Endothelial cell of umbilical vein (primary cell): ENCODE measurements at regions not wholly inside any gene's neighbourhood (a gene's known extent, or its start where the extent isn't known, plus 50 kb on each side); places are given as distances from the start of the nearest gene placed in this dataset.

Experiments used
- BruUV-seq: library from RNA; stranded (reverse); fragments of 400-500 nt; replicated peaks from 2 replicates; lab custom pipeline; 2021; lab: Mats Ljungman, UMichigan
- CTCF ChIA-PET: fragments of 300-600, 350-600 bp; sonication (Branson Sonifier 250); formaldehyde crosslinking; loops from one replicate; lab custom pipeline; 2021; ENCODE audit warnings: antibody characterized with exemption, inconsistent platforms; lab: Charles Lee
- POLR2A ChIA-PET: fragments of 300-600, 350-600 bp; sonication (Branson Sonifier 250); formaldehyde crosslinking; loops from one replicate; lab custom pipeline; 2021; ENCODE audit warnings: antibody characterized with exemption, inconsistent platforms; lab: Charles Lee
- DNase-seq: peaks from one replicate; pipeline ENCODE4 v3.0.0-alpha.2; 2011; ENCODE audit warnings: low read depth, low spot score
- FAIRE-seq: peaks from 2 replicates; lab custom pipeline; 2011; peaks lifted over from hg19 to GRCh38; lab: Jason Lieb, UNC
- H2AFZ ChIP-seq: 2 replicates; pipeline ENCODE4 v1.6.0; 2012; ENCODE audit warnings: low read depth, low read length, control low read depth, inconsistent platforms
- H3K27ac ChIP-seq: 2 replicates; pipeline ENCODE4 v1.5.1; 2011; ENCODE audit warnings: low read depth, mild to moderate bottlenecking, control low read depth, low read length, moderate library complexity; ENCODE audit not compliant: insufficient read depth
- H3K27me3 ChIP-seq, 2 experiments: 2 replicates each; pipeline versions ENCODE4 v1.6.0 to v1.6.1; 2011; ENCODE audit warnings: low read length in 2 of 2, mixed read lengths in 1 of 2; ENCODE audit not compliant: control insufficient read depth in 2 of 2, insufficient read depth in 2 of 2
- H3K36me3 ChIP-seq, 2 experiments: 2 replicates in 1 of 2; 3 replicates in 1 of 2; pipeline ENCODE4 v1.5.1; 2011; ENCODE audit warnings: low read length in 2 of 2, mild to moderate bottlenecking in 1 of 2, moderate library complexity in 1 of 2; ENCODE audit not compliant: control insufficient read depth in 2 of 2, insufficient read depth in 2 of 2; ENCODE audit errors: extremely low read depth in 1 of 2
- H3K4me1 ChIP-seq: 3 replicates; pipeline ENCODE4 v1.5.1; 2011; ENCODE audit warnings: mild to moderate bottlenecking, low read length; ENCODE audit not compliant: control insufficient read depth, insufficient read depth; ENCODE audit errors: extremely low read depth
- H3K4me2 ChIP-seq: 2 replicates; pipeline ENCODE4 v1.6.1; 2011; ENCODE audit warnings: low read length, control low read depth, mixed read lengths; ENCODE audit not compliant: insufficient read depth
- H3K4me3 ChIP-seq, 3 experiments: fragments of 200-600 bp in 1 of 3; sonication (generic), shearing (Covaris generic) in 1 of 3; replicated peaks in 1 of 3; 2 replicates each; pipeline ENCODE4 v1.5.1; 2011 to 2016; ENCODE audit warnings: control low read depth in 3 of 3, low read length in 3 of 3, mild to moderate bottlenecking in 2 of 3, inconsistent platforms in 1 of 3, low read depth in 1 of 3, moderate library complexity in 1 of 3; ENCODE audit not compliant: insufficient read depth in 1 of 3
- H3K79me2 ChIP-seq: 2 replicates; pipeline ENCODE4 v1.6.0; 2012; ENCODE audit warnings: low read length, inconsistent platforms; ENCODE audit not compliant: control insufficient read depth, insufficient read depth
- H3K9ac ChIP-seq: replicated peaks from 2 replicates; pipeline ENCODE3; 2011; ENCODE audit warnings: low read length, control low read depth; ENCODE audit not compliant: insufficient read depth; ENCODE audit errors: extremely low read depth
- H3K9me1 ChIP-seq: replicated peaks from 3 replicates; pipeline ENCODE4 v1.6.0; 2011; ENCODE audit warnings: mild to moderate bottlenecking, low read length; ENCODE audit not compliant: control insufficient read depth, insufficient read depth; ENCODE audit errors: extremely low read depth
- H3K9me3 ChIP-seq: replicated peaks from 2 replicates; pipeline ENCODE4 v1.5.1; 2012; ENCODE audit warnings: low read length, inconsistent platforms; ENCODE audit not compliant: control insufficient read depth, insufficient read depth
- H4K20me1 ChIP-seq: replicated peaks from 2 replicates; pipeline ENCODE3; 2011; ENCODE audit warnings: mild to moderate bottlenecking, low read length; ENCODE audit not compliant: control insufficient read depth, insufficient read depth; ENCODE audit errors: extremely low read depth
- EZH2 ChIP-seq: IDR thresholded peaks from 2 replicates; pipeline ENCODE4 v1.6.1; 2012; ENCODE audit warnings: borderline replicate concordance, low read depth, mild to moderate bottlenecking, moderate library complexity, low read length, inconsistent platforms; ENCODE audit not compliant: severe bottlenecking
- FOS ChIP-seq: IDR thresholded peaks from 2 replicates; pipeline ENCODE4 v1.6.1; 2011; ENCODE audit warnings: mild to moderate bottlenecking, low read length, moderate library complexity, borderline replicate concordance; ENCODE audit not compliant: insufficient read depth
- GATA2 ChIP-seq: IDR thresholded peaks from 2 replicates; pipeline ENCODE4 v1.7.0; 2011; ENCODE audit warnings: low read depth, mild to moderate bottlenecking, moderate library complexity, mixed read lengths, low read length; ENCODE audit not compliant: insufficient read length, insufficient read depth
- JUN ChIP-seq: IDR thresholded peaks from 2 replicates; pipeline ENCODE4 v1.6.1; 2011; ENCODE audit warnings: borderline replicate concordance, low read depth; ENCODE audit not compliant: insufficient read length, insufficient read depth
- MYC ChIP-seq: IDR thresholded peaks from one replicate; pipeline ENCODE4 v1.6.1; 2011; ENCODE audit warnings: mild to moderate bottlenecking, low read depth, low read length
- POLR2A ChIP-seq: IDR thresholded peaks from 2 replicates; pipeline ENCODE4 v1.6.1; 2012; ENCODE audit warnings: low read depth, mild to moderate bottlenecking, control low read depth, low read length
- POLR2AphosphoS5 ChIP-seq: IDR thresholded peaks from 2 replicates; pipeline ENCODE4 v1.6.1; 2012; ENCODE audit warnings: low read depth, mild to moderate bottlenecking, control low read depth, low read length, moderate library complexity; ENCODE audit not compliant: insufficient read depth
- dilution Hi-C: fragments of 300-500 bp; cut with MboI; formaldehyde crosslinking; loops from one replicate; pipeline ENCODE4 v1.15.0; 2019; ENCODE audit warnings: low sequenced_read_pairs; ENCODE audit not compliant: extremely low pct_ligation_motif_present
- intact Hi-C: fragments of 100-400 bp; cut with micrococcal nuclease; formaldehyde crosslinking; loops from one replicate; pipeline ENCODE4 v1.10.0; 2022
- TF ChIP-seq, protein P1 (sequence below), 2 donors: IDR thresholded peaks; 1 replicate in 1 of 2; 2 replicates in 1 of 2; pipeline ENCODE4 v1.5.1; 2011; ENCODE audit warnings: low read length in 2 of 2, mild to moderate bottlenecking in 2 of 2, moderate library complexity in 2 of 2, control low read depth in 1 of 2, inconsistent platforms in 1 of 2, low read depth in 1 of 2; ENCODE audit not compliant: insufficient read depth in 1 of 2; ENCODE audit errors: extremely low read depth in 1 of 2
- TF ChIP-seq, protein P2 (sequence below): IDR thresholded peaks from 2 replicates; pipeline ENCODE4 v1.6.1; 2011; ENCODE audit not compliant: insufficient read depth, insufficient read length

DNA sequence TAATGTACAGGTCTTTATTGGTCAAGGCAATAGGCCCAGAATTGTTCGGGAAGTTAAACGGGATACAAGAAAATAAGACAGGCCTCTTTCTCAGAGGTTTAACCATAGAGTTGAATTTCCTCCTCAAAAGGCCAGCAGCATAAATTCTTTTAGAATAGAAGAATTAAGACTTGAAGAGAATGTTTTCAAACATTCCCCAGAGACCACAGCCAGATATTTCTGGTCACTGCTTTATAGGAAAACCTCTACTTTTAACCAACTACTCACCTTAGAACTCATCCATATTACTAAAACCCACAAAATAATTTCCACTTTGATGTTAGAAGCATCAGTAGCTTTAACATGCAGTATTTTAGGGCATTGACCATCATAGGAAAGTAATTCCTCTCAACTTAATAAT is 317.9 kb downstream of the RAB28 start:
- no peaks in the 10 kb centered on the region for H3K27me3 ChIP-seq
- peaks cover 4% of the 10 kb centered on the region for H3K9me3 ChIP-seq
- intact Hi-C loops (no loop called here), dilution Hi-C loops (no loop called here)
- no peak overlapping the region for H3K4me2 ChIP-seq
- no peaks in the 10 kb centered on the region for H4K20me1 ChIP-seq
- ChIA-PET CTCF (no interaction called here), POLR2A (no interaction called here)
- no peak overlapping the region for H3K27ac ChIP-seq
- H3K4me1 ChIP-seq, result no peaks in the 10 kb centered on the region
- no peaks in the 10 kb centered on the region for H3K36me3 ChIP-seq
- no peak overlapping the region for H3K4me3 ChIP-seq
- H3K9ac ChIP-seq, result no peak overlapping the region
- no peaks in the 10 kb centered on the region for H3K79me2 ChIP-seq
- H2AFZ ChIP-seq, result no peak overlapping the region
- TF ChIP-seq POLR2AphosphoS5, result no peak
- TF ChIP-seq FOS, result no peak
- TF ChIP-seq GATA2, result no peak
- TF ChIP-seq EZH2, result no peak
- TF ChIP-seq POLR2A, result no peak
- TF ChIP-seq, protein P1, sequence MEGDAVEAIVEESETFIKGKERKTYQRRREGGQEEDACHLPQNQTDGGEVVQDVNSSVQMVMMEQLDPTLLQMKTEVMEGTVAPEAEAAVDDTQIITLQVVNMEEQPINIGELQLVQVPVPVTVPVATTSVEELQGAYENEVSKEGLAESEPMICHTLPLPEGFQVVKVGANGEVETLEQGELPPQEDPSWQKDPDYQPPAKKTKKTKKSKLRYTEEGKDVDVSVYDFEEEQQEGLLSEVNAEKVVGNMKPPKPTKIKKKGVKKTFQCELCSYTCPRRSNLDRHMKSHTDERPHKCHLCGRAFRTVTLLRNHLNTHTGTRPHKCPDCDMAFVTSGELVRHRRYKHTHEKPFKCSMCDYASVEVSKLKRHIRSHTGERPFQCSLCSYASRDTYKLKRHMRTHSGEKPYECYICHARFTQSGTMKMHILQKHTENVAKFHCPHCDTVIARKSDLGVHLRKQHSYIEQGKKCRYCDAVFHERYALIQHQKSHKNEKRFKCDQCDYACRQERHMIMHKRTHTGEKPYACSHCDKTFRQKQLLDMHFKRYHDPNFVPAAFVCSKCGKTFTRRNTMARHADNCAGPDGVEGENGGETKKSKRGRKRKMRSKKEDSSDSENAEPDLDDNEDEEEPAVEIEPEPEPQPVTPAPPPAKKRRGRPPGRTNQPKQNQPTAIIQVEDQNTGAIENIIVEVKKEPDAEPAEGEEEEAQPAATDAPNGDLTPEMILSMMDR (IDR thresholded peaks at IDR 0.05; ENCODE audit: extremely low read depth in 1 of 2, insufficient read depth in 1 of 2, low read depth in 1 of 2, low read length in 2 of 2), result no peak
- TF ChIP-seq MYC, result no peak
- TF ChIP-seq, protein P2, sequence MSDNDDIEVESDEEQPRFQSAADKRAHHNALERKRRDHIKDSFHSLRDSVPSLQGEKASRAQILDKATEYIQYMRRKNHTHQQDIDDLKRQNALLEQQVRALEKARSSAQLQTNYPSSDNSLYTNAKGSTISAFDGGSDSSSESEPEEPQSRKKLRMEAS, result no peak
- TF ChIP-seq JUN, result no peak
- no peak for DNase-seq
- BruUV-seq, result no TSS peak
- FAIRE-seq, result no peak
- no peaks in the 10 kb centered on the region for H3K9me1 ChIP-seq
